ENCODE measurements at regions not wholly inside any gene's neighbourhood (a gene's known extent, or its start where the extent isn't known, plus 50 kb on each side); places are given as distances from the start of the nearest gene placed in this dataset.

- intact Hi-C loops (cut with DNase I) = no loop called here
These were observed 227.7 kb upstream of the TOPAZ1 start for GRCh38 chr3:44013967-44014366.

GRCh38 chr3:44015170-44015569, 226.5 kb upstream of the TOPAZ1 start:
- H3K27me3 ChIP-seq = peaks cover 0 to 47% (median 28%) of the 10 kb centered on the region in 7 donors
- H3K9me3 ChIP-seq = no peaks in the 10 kb centered on the region
- no peak for ATAC-seq
- 64 to 76% methylated on average over 3 of the region's 3 CpGs for WGBS, 2 donors
- TF ChIP-seq, protein P1, sequence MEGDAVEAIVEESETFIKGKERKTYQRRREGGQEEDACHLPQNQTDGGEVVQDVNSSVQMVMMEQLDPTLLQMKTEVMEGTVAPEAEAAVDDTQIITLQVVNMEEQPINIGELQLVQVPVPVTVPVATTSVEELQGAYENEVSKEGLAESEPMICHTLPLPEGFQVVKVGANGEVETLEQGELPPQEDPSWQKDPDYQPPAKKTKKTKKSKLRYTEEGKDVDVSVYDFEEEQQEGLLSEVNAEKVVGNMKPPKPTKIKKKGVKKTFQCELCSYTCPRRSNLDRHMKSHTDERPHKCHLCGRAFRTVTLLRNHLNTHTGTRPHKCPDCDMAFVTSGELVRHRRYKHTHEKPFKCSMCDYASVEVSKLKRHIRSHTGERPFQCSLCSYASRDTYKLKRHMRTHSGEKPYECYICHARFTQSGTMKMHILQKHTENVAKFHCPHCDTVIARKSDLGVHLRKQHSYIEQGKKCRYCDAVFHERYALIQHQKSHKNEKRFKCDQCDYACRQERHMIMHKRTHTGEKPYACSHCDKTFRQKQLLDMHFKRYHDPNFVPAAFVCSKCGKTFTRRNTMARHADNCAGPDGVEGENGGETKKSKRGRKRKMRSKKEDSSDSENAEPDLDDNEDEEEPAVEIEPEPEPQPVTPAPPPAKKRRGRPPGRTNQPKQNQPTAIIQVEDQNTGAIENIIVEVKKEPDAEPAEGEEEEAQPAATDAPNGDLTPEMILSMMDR (IDR thresholded peaks at IDR 0.05) = no peak
- no peaks in the 10 kb centered on the region for H3K36me3 ChIP-seq
- no peak overlapping the region for H3K27ac ChIP-seq
- intact Hi-C loops (cut with DNase I) = no loop called here
- H3K4me3 ChIP-seq = no peak overlapping the region
- H3K4me1 ChIP-seq = no peaks in the 10 kb centered on the region
- DNase-seq = no peak

More at GRCh38 chr3:44013967-44014366, 227.7 kb upstream of the TOPAZ1 start:
- peaks cover 0 to 48% (median 19%) of the 10 kb centered on the region in 7 donors for H3K27me3 ChIP-seq
- no peaks in the 10 kb centered on the region for H3K9me3 ChIP-seq
- DNase-seq (no peak), ATAC-seq (no peak)
- TF ChIP-seq, protein P1 (IDR thresholded peaks at IDR 0.05) = no peak
- 80 to 88% methylated on average over 11 of the region's 11 CpGs for WGBS, 2 donors
- H3K4me3 ChIP-seq = no peak overlapping the region
- no peaks in the 10 kb centered on the region for H3K36me3 ChIP-seq
- no peak overlapping the region for H3K27ac ChIP-seq
- H3K4me1 ChIP-seq = no peaks in the 10 kb centered on the region

DNA sequence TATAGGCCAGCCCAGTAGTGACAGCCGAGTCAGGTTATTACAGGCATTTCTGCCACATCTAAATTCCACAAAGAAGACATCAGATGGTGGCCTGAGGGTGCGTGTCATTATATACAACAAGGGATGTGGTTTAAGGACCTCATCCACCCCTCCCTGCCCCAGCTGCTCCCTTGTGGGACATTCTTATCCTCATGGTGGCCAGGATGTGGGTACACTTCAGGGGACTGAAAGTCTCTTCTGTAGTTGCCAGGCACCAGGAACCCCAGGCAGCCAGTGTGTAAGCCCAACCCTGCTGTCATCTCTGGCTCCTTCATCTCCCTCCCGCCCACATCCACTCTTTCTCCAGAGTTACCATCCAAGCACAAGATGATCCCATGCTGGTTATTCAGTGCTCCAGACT, 224.9 kb upstream of the TOPAZ1 start:
- Histone ChIP-seq H3K4me1 (peaks cover 0 to 4% (median 2%) of the 10 kb centered on the region in 9 donors), H3K4me3 (no peak overlapping the region), H3K27me3 (peaks cover 0 to 54% (median 41%) of the 10 kb centered on the region in 7 donors), H3K9me3 (no peaks in the 10 kb centered on the region), H3K27ac (no peak overlapping the region), H3K36me3 (no peaks in the 10 kb centered on the region)
- intact Hi-C loops (cut with DNase I) = no loop called here
- ATAC-seq = no peak
- WGBS, 2 donors = 86 to 87% methylated on average over 3 of the region's 3 CpGs
- no peak for DNase-seq
- TF ChIP-seq, protein P1 (IDR thresholded peaks at IDR 0.05) = no peak

GRCh38 chr3:44018926-44019325, 222.8 kb upstream of the TOPAZ1 start:
- WGBS, 2 donors = 87 to 93% methylated on average over 9 of the region's 9 CpGs
- TF ChIP-seq, protein P1 (IDR thresholded peaks at IDR 0.05) = no peak
- Histone ChIP-seq H3K9me3 (no peaks in the 10 kb centered on the region), H3K27ac (no peak overlapping the region), H3K36me3 (no peaks in the 10 kb centered on the region), H3K4me3 (no peak overlapping the region), H3K4me1 (peaks cover 0 to 10% (median 8%) of the 10 kb centered on the region in 9 donors), H3K27me3 (peaks cover 0 to 61% (median 57%) of the 10 kb centered on the region in 7 donors)
- intact Hi-C loops (cut with DNase I) = no loop called here
- DNase-seq (no peak), ATAC-seq (no peak)
